AG08396 (cell line): ENCODE measurements at regions not wholly inside any gene's neighbourhood (a gene's known extent, or its start where the extent isn't known, plus 50 kb on each side); places are given as distances from the start of the nearest gene placed in this dataset.
"Not testable (repeated sequence)": the region's sequence is repeated elsewhere in the genome, so short reads cannot be mapped to it uniquely, and the experiment has no call there.

Experiments
- DNase-seq: peaks from one replicate; pipeline ENCODE4 v3.0.0; 2012; ENCODE audit warnings: low spot score, mixed read lengths

GRCh38 chr10:131020775-131021174 lies 290.7 kb downstream of the TCERG1L start:
- no peak for DNase-seq

- no peak for DNase-seq
Measured at GRCh38 chr10:131021246-131021895, 290.1 kb downstream of the TCERG1L start.

DNA sequence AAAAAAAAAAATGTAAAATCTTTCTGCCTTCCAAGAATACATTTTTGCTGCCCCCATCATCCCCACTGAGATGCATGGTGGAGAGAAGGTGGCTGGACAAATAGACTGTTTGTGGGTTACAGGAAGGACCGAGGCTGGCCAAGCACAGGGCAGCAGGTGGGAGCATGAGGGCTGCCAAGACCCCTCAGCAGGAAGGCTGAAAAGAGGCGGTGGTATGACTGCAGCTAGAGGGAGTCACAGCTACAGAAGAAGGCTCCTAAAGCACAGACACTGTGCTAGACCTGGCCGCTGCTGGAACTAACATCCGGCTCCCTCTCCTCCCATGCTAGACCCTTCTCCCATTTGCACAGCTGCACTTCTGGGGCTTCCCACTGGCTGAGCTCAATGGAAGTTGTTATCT lies 289.6 kb downstream of the TCERG1L start:
- DNase-seq: no peak

- no peak for DNase-seq
Measured at GRCh38 chr10:131022369-131022768, 289.2 kb downstream of the TCERG1L start.

DNA sequence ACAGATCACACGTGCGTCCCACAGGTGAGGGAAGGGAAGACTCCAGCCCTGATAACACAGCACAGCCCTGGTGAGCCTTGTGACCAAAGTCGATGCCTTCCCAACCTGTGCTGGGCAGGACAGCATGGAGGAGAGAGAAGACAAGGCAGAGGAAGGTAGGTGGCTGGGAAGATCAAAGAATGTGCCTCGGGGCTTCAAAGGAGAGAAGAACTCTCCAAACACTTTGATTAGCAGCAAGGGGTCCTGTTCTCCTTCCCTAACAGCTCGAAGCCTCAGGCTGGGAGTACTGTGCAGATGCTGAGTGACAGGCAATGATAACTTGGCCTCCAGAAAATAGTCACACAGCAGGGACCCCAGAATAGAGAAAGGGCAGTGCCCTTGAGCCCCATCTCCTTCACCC lies 288.5 kb downstream of the TCERG1L start:
- no peak for DNase-seq

DNA sequence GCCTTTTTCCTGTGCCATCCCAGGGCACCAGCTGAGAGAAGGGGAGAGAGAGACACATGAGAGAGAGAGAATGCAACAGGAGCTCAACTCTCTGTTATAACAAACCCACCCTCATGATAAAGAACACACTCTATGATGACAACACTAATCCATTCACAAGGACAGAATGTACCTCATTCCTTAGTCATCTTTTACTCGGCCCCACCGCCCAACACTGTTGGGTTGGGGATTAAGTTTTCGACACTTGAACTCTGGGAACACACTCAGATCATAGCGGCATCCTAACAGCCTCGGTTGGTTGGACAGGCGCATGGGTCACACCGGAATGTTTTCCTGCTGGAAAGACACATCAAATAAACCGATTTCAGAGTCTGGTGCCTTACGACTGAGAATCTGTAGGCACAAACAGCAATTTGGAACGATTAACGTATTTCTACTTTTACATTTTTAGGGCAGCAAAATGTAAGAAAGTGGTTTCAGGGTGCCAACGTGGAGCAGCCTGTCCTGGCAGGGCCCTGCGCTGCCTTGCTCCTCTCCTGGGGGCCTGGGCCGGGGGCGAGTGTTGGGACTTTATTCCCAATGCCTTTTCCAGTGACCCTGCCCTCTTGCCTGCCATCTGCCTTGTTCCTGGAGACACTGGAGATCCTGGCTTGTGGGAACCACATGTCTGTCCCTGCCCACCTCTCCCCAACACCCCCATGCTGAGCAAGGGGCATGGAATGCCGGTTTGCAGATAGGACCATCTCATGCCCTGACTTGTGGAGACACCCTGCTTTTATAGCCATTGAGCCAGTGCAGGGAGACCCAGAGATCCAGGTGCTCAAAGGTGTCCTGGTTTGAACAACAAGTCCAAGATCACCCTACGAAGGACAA lies 287.0 kb downstream of the TCERG1L start:
- DNase-seq: no peak

- DNase-seq: no peak
Measured at GRCh38 chr10:131025333-131025732, 286.2 kb downstream of the TCERG1L start.

GRCh38 chr10:131027256-131027655 lies 284.3 kb downstream of the TCERG1L start:
- DNase-seq: no peak

DNA sequence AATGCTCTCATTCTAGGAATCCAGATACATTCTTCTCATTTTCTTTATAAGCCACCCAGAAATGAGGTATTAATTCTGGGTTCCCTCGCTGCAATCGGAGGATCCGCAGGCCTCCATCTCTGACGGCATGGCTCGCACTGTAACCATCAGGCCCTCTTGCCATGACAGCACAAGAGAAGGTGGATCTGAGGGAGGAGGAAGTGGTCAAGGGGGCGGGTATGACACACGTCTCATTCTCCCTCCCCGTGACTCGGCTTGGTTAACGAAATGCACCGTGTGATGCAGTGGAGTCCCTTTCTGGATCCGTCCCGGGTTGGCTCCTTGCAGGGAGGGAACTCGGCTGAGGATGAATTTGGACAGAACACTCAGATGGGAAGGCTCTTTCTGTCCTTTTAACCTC lies 280.2 kb downstream of the TCERG1L start:
- DNase-seq: no peak

DNA sequence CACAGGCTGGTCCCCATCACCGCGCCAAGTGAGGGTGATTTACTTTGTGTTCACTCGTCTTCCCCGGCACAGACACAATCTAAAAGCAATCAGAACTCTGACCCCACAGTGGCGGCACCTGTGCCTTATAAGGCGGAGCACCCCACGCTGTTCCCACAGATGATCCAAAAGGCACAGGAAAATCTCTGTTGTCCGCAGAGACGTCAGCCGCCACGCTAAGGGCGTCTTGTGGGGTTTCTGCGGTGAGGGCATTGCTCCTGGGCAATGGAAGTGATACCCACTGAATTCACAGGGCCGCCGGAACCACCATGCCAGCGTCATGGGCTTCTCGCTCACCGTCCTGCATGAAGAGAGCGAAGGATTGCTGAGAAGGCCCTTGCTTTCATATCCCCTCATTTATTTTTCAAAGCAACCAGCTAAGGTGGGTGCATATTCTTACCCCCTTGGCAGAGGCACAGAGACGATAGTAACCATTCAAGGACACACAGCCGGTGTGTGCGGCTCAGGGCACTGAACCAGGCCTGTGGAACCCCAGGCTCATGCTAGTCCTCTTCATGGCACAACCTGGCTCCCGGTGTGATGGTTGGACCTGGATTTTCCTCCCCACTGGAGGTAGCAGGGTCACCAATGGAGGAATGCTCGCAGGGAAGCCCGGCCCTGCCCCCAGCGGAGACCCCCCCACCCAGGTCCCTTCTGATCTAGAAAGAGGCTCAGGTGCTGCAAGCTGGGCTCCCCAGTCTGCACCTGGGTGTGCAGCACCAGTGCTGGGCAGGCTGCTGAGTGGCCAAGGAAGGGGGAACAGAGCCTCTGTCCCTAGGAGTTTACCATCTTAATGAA lies 279.0 kb downstream of the TCERG1L start:
- DNase-seq: no peak

DNA sequence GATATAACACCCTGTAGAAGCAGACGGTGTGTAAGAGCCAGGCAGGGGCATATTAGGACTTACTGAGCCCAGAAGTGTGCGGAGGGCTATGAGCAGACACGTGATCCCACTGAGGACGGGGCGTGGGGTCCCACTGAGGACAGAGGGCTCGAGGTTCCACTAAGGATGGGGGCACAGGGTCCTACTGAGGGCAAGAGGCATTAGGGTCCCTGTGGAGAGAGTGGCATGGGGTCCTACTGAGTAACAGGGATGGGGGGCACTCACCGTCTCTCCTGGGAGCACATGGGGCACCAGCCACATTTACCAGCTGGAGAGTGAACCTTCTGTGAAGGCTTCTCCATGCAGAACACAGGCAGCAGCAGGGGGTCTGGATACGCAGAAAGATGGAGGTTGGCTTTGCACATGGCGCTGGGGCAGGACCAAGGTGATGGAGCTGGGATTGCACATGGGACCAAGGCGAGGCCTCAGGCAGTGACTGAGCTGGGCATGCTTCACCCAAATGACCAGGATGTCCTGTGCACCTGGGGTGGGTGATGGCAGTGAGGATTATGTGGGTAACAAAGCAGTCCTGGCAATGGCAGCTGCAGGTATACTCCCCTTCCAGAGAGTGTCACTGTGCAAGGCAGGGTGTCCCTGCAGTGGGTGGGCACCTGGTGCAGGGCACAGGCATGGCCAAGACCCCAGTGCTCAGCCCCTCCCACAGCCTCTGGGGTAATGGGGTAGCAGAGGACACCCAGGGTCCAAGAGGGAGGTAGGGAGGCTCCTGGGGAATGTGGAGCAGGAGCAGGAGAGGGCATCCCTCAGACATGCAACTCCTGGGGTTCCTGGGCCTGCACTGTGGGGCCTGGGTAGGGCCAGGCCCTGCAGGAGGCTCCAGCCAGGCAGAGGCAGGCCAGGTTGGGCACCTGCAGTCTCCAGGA lies 278.1 kb downstream of the TCERG1L start:
- no peak for DNase-seq

DNA sequence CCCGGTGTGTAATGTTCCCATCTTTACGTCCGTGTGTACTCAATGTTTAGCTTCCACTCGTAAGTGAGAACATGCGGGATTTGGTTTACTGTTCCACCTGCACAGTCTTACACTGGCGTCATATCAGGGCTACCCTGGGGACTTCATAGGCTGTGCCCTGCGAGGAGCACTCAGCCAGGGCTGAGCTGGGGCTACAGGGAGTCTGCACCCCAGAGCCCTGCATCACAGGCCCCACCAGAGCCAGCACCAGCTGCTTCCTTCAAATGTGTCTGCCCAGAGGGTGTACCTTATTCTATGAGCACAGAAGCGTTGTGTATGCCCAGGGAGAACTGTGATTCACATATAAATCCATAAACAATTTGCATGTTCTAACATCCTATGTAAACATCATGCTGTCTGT lies 277.1 kb downstream of the TCERG1L start:
- DNase-seq: no peak

DNA sequence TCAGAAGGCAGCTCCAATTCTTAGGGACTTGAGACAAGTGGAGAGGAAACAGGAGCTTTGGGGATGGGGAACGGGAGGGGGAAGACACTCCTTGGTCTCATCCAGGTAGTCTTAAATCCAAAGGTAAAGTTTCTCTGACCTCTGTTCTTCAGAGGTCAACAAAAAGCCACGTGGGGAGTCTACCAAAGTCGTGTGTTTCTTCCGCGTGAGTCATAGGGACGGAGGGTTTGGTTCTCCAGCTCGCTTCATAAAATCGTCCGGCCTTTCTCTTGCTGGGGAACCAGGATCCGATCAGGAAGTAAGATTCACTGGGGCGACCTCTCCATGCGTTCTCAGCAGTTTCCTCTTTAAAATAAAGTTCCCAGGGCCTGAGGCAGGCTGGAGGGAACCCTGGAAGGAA lies 275.7 kb downstream of the TCERG1L start:
- no peak for DNase-seq

DNA sequence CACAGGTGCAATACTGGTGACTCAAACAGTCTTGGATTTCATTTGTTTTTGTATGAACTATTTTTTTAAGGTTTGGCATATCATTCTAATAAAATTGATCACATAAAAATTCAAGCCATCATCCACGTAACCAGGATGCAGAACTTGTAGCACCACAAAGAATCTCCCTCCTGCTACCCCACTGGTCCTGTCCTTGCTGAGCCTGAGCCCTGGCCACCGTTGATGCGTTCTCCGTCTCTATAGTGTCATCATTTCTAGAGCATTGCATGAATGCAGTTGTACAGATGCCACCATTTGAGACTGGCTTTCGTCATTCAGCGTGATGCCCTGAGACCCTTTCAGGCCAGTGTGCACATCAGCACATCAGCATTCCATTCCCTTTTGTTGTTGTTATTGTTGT lies 273.5 kb downstream of the TCERG1L start:
- no peak for DNase-seq

DNA sequence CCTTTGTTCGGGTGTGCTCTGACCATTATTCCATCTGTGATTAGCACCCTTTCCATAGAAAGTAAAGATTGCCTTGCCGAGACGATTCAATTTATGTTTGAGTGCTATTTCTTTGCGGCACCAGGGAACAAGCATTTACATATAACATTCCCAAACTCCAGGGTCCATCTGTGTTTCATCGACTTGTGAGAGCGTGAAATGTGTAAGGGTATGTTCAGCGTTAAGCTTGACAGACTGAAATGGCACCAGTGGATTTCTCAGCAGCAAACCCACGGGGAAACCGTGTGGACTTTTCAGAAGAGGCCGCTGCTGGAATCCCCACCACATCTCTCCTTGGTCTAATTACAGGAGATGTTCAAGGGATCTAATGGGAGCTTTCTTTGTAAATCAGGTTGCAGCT lies 270.5 kb downstream of the TCERG1L start:
- DNase-seq: no peak

- DNase-seq: no peak
Measured at GRCh38 chr10:131041441-131041840, 270.1 kb downstream of the TCERG1L start.

GRCh38 chr10:131042015-131042414 lies 269.5 kb downstream of the TCERG1L start:
- DNase-seq: not testable (repeated sequence)
